Mesendoderm (in vitro differentiated cells): ENCODE measurements at regions not wholly inside any gene's neighbourhood (a gene's known extent, or its start where the extent isn't known, plus 50 kb on each side); places are given as distances from the start of the nearest gene placed in this dataset.
A peak's percentile ranks its signal among the peaks of the same experiment; 100 is the strongest.

Experiments used
- DNase-seq: peaks from one replicate; pipeline ENCODE4 v3.0.0; 2013
- H2AK5ac ChIP-seq: 2 replicates; pipeline ENCODE4 v1.6.1; 2013; ENCODE audit warnings: low read length, inconsistent platforms
- H2BK120ac ChIP-seq: 2 replicates; pipeline ENCODE4 v1.6.1; 2013; ENCODE audit warnings: low read depth, mild to moderate bottlenecking, low read length, moderate library complexity, mixed read lengths
- H2BK15ac ChIP-seq: replicated peaks from 2 replicates; pipeline ENCODE4 v1.6.1; 2013; ENCODE audit warnings: low read depth, mild to moderate bottlenecking, moderate library complexity
- H2BK5ac ChIP-seq: 2 replicates; pipeline ENCODE4 v1.6.1; 2013; ENCODE audit warnings: low read length, inconsistent platforms
- H3K18ac ChIP-seq: 2 replicates; pipeline ENCODE4 v1.6.1; 2013; ENCODE audit warnings: mild to moderate bottlenecking, low read length, mixed read lengths
- H3K23ac ChIP-seq: one replicate; pipeline ENCODE4 v1.6.1; 2013; ENCODE audit warnings: low read length
- H3K27ac ChIP-seq: 2 replicates; pipeline ENCODE4 v1.5.1; 2013; ENCODE audit warnings: low read depth, mild to moderate bottlenecking, inconsistent platforms, low read length, moderate library complexity
- H3K27me3 ChIP-seq: 2 replicates; pipeline ENCODE4 v1.6.1; 2013; ENCODE audit warnings: low read length, control low read depth, mild to moderate bottlenecking, inconsistent platforms; ENCODE audit not compliant: insufficient read depth, poor library complexity
- H3K36me3 ChIP-seq: 2 replicates; pipeline ENCODE4 v1.6.1; 2013; ENCODE audit warnings: low read length, inconsistent platforms; ENCODE audit not compliant: control insufficient read depth, insufficient read depth
- H3K4ac ChIP-seq: one replicate; pipeline ENCODE4 v1.6.1; 2013; ENCODE audit warnings: low read depth, mild to moderate bottlenecking, low read length, moderate library complexity
- H3K4me1 ChIP-seq: 2 replicates; pipeline ENCODE4 v1.6.1; 2013; ENCODE audit warnings: low read depth, low read length, inconsistent platforms; ENCODE audit not compliant: control insufficient read depth
- H3K4me2 ChIP-seq: 2 replicates; pipeline ENCODE4 v1.6.1; 2013; ENCODE audit warnings: low read length
- H3K4me3 ChIP-seq: 2 replicates; pipeline ENCODE4 v1.5.1; 2013; ENCODE audit warnings: mild to moderate bottlenecking, low read length
- H3K56ac ChIP-seq: one replicate; pipeline ENCODE4 v1.6.1; 2013; ENCODE audit warnings: low read length
- H3K79me1 ChIP-seq: 2 replicates; pipeline ENCODE4 v1.6.1; 2013; ENCODE audit warnings: low read length, inconsistent platforms
- H3K79me2 ChIP-seq: 2 replicates; pipeline ENCODE4 v1.6.1; 2013; ENCODE audit warnings: mild to moderate bottlenecking, low read length; ENCODE audit not compliant: control insufficient read depth, insufficient read depth
- H3K9ac ChIP-seq: 2 replicates; pipeline ENCODE4 v1.6.1; 2013; ENCODE audit warnings: low read length, inconsistent platforms
- H4K5ac ChIP-seq: one replicate; pipeline ENCODE4 v1.6.1; 2013; ENCODE audit warnings: low read length
- H4K8ac ChIP-seq: one replicate; pipeline ENCODE4 v1.6.1; 2013; ENCODE audit warnings: low read depth, mild to moderate bottlenecking, control low read depth, low read length, moderate library complexity
- WGBS: extraction: QIAGEN DNeasy Blood & Tissue Kit; methylation state at CpG from one replicate; pipeline ENCODE4 v1.1.7; 2013; ENCODE audit warnings: low lambda C conversion rate, missing lambda C conversion rate; ENCODE audit not compliant: insufficient coverage; ENCODE audit errors: extremely low coverage; 5-methylcytosine and 5-hydroxymethylcytosine counted together

- Histone ChIP-seq H2BK5ac (no peak overlapping the region), H3K36me3 (no peaks in the 10 kb centered on the region), H3K4me2 (no peak overlapping the region), H3K27ac (no peak overlapping the region), H3K56ac (no peak overlapping the region), H2AK5ac (no peak overlapping the region), H3K4me3 (no peak overlapping the region), H3K9ac (no peak overlapping the region), H3K18ac (no peak overlapping the region), H3K4ac (no peak overlapping the region), H3K79me1 (no peaks in the 10 kb centered on the region), H3K4me1 (no peaks in the 10 kb centered on the region), H3K23ac (no peak overlapping the region), H2BK15ac (no peak overlapping the region), H3K79me2 (no peaks in the 10 kb centered on the region), H3K27me3 (no peaks in the 10 kb centered on the region), H2BK120ac (no peak overlapping the region), H4K5ac (no peak overlapping the region), H4K8ac (no peak overlapping the region)
- no CpG with 5 or more reads among the region's 10 CpGs for WGBS
- no peak for DNase-seq
These were observed 194.9 kb upstream of the ZNF608 start for GRCh38 chr5:124941051-124942049.

GRCh38 chr5:124948062-124948753 is 201.8 kb upstream of the ZNF608 start:
- H2AK5ac ChIP-seq, result peak overlapping the region; percentile 27
- H4K8ac ChIP-seq, result no peak overlapping the region
- H4K5ac ChIP-seq, result peak overlapping the region; percentile 85
- 100% methylated on average over 1 of the region's 9 CpGs for WGBS
- no peak overlapping the region for H3K56ac ChIP-seq
- no peak overlapping the region for H3K4ac ChIP-seq
- H3K27ac ChIP-seq, result no peak overlapping the region
- no peaks in the 10 kb centered on the region for H3K36me3 ChIP-seq
- no peak overlapping the region for H2BK15ac ChIP-seq
- no peaks in the 10 kb centered on the region for H3K79me2 ChIP-seq
- peaks cover 1% of the 10 kb centered on the region for H3K4me1 ChIP-seq
- H3K4me2 ChIP-seq, result no peak overlapping the region
- H2BK120ac ChIP-seq, result no peak overlapping the region
- H3K23ac ChIP-seq, result no peak overlapping the region
- H3K27me3 ChIP-seq, result no peaks in the 10 kb centered on the region
- H2BK5ac ChIP-seq, result no peak overlapping the region
- H3K9ac ChIP-seq, result no peak overlapping the region
- H3K4me3 ChIP-seq, result no peak overlapping the region
- no peaks in the 10 kb centered on the region for H3K79me1 ChIP-seq
- DNase-seq, result no peak
- peak overlapping the region; percentile 80 for H3K18ac ChIP-seq

GRCh38 chr5:124948754-124949275 is 202.4 kb upstream of the ZNF608 start:
- Histone ChIP-seq H2BK120ac (no peak overlapping the region), H4K5ac (no peak overlapping the region), H3K79me2 (no peaks in the 10 kb centered on the region), H3K56ac (no peak overlapping the region), H2AK5ac (no peak overlapping the region), H4K8ac (no peak overlapping the region), H2BK5ac (no peak overlapping the region), H3K4me3 (no peak overlapping the region), H3K18ac (no peak overlapping the region), H2BK15ac (no peak overlapping the region), H3K4ac (no peak overlapping the region), H3K23ac (no peak overlapping the region), H3K4me1 (peaks cover 1% of the 10 kb centered on the region), H3K27me3 (no peaks in the 10 kb centered on the region), H3K79me1 (no peaks in the 10 kb centered on the region), H3K27ac (no peak overlapping the region), H3K9ac (no peak overlapping the region), H3K36me3 (no peaks in the 10 kb centered on the region), H3K4me2 (no peak overlapping the region)
- no peak for DNase-seq
- WGBS, result no CpG with 5 or more reads among the region's 4 CpGs

- Histone ChIP-seq H3K79me1 (no peaks in the 10 kb centered on the region), H4K8ac (no peak overlapping the region), H3K56ac (no peak overlapping the region), H3K27ac (no peak overlapping the region), H3K23ac (no peak overlapping the region), H2BK5ac (no peak overlapping the region), H3K27me3 (no peaks in the 10 kb centered on the region), H2AK5ac (no peak overlapping the region), H3K4ac (no peak overlapping the region), H3K18ac (no peak overlapping the region), H3K9ac (no peak overlapping the region), H4K5ac (no peak overlapping the region), H3K4me2 (no peak overlapping the region), H3K4me1 (peaks cover 1% of the 10 kb centered on the region), H2BK15ac (no peak overlapping the region), H3K4me3 (no peak overlapping the region), H3K79me2 (no peaks in the 10 kb centered on the region), H3K36me3 (no peaks in the 10 kb centered on the region), H2BK120ac (no peak overlapping the region)
- no peak for DNase-seq
- no CpG with 5 or more reads among the region's 4 CpGs for WGBS
These were observed 203.4 kb upstream of the ZNF608 start for GRCh38 chr5:124949862-124950261.

GRCh38 chr5:124951105-124951504 is 204.7 kb upstream of the ZNF608 start:
- Histone ChIP-seq H4K8ac (no peak overlapping the region), H3K79me1 (no peaks in the 10 kb centered on the region), H3K27ac (no peak overlapping the region), H2BK15ac (no peak overlapping the region), H3K23ac (no peak overlapping the region), H3K56ac (no peak overlapping the region), H4K5ac (no peak overlapping the region), H3K18ac (no peak overlapping the region), H3K9ac (no peak overlapping the region), H2BK120ac (no peak overlapping the region), H2BK5ac (no peak overlapping the region), H3K79me2 (no peaks in the 10 kb centered on the region), H3K27me3 (no peaks in the 10 kb centered on the region), H3K4me1 (peaks cover 1% of the 10 kb centered on the region), H2AK5ac (no peak overlapping the region), H3K4me2 (no peak overlapping the region), H3K4me3 (no peak overlapping the region), H3K4ac (no peak overlapping the region), H3K36me3 (no peaks in the 10 kb centered on the region)
- WGBS, result no CpG with 5 or more reads among the region's 3 CpGs
- no peak for DNase-seq
